ENCODE measurements at regions not wholly inside any gene's neighbourhood (a gene's known extent, or its start where the extent isn't known, plus 50 kb on each side); places are given as distances from the start of the nearest gene placed in this dataset.

DNA sequence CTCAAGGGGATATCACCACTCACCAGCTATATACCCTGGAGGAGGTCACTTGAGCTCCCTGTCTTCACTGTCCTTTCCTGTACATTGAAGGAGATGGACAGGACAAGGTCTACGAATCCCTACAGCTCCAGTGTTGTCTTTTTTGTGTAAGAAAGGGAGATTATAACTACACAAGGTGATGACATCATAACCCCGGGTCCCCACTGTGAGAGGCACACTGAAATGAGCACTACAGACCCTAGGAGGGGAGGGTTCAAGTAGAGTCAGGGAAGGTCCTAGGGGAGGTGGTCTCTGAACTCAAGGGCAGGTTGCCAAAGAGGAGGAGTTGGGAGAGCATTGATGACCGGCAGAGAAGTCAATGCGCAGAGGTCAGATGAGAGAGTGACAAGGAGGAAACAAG is 108.3 kb upstream of the SLC14A2 start:
- Histone ChIP-seq H3F3A (replicated peaks; ENCODE audit: low read depth) (no peaks in the 10 kb centered on the region), H3K79me2 (replicated peaks; ENCODE audit: insufficient read depth) (no peaks in the 10 kb centered on the region), H3K4me1 (ENCODE audit: insufficient read depth) (no peaks in the 10 kb centered on the region), H3K36me3 (ENCODE audit: insufficient read depth) (no peaks in the 10 kb centered on the region), H3K27me3 (ENCODE audit: insufficient read depth) (no peaks in the 10 kb centered on the region), H3K27ac (ENCODE audit: low read depth) (no peak overlapping the region), H3K4me3 (no peak overlapping the region), H2AFZ (no peak overlapping the region), H4K20me1 (replicated peaks; ENCODE audit: insufficient read depth) (no peaks in the 10 kb centered on the region), H3K4me2 (no peak overlapping the region), H3K9me2 (ENCODE audit: insufficient read depth) (peaks cover 19% of the 10 kb centered on the region)
- Mint-ChIP-seq H3K36me3 (ENCODE audit: low read depth) (peaks cover 3% of the 10 kb centered on the region; the same call in 1 of the 3 replicates), H3K27me3 (ENCODE audit: insufficient read depth, low read depth, poor library complexity) (peaks cover 1% of the 10 kb centered on the region), H3K9me3 (peaks cover 12% of the 10 kb centered on the region; the same call in 2 of the 3 replicates), H3K4me1 (no peaks in the 10 kb centered on the region), H3K27ac (no peak overlapping the region), H3K4me3 (no peak overlapping the region)
- DNase-seq (ENCODE audit: low spot score) = no peak
- no peak for TF ChIP-seq POLR2AphosphoS5 (IDR thresholded peaks at IDR 0.05; ENCODE audit: low read depth)
- TF ChIP-seq EZH2 (IDR thresholded peaks at IDR 0.05; ENCODE audit: low read depth, unreplicated experiment) = no peak
- TF ChIP-seq ZNF462 (CRISPR knock-in tag; IDR thresholded peaks at IDR 0.05) = no peak
- no peak for TF ChIP-seq ETS1 (IDR thresholded peaks at IDR 0.05)
- TF ChIP-seq CREB1 (CRISPR knock-in tag; IDR thresholded peaks at IDR 0.05; ENCODE audit: low read depth) = no peak
- TF ChIP-seq ZNF114 (CRISPR knock-in tag; IDR thresholded peaks at IDR 0.05) = no peak
- TF ChIP-seq STAT1 (IDR thresholded peaks at IDR 0.05; ENCODE audit: unreplicated experiment) = no peak
- no peak for TF ChIP-seq EZH2phosphoT487 (IDR thresholded peaks at IDR 0.05; ENCODE audit: unreplicated experiment)
- TF ChIP-seq ZNF331 (CRISPR knock-in tag; IDR thresholded peaks at IDR 0.05; ENCODE audit: low read depth) = no peak
- no peak for TF ChIP-seq NANOG (IDR thresholded peaks at IDR 0.05; ENCODE audit: borderline replicate concordance)
- no peak for ATAC-seq
